Suppressor macrophage treated with lipopolysaccharide for 1 hour (primary cell): ENCODE measurements at regions not wholly inside any gene's neighbourhood (a gene's known extent, or its start where the extent isn't known, plus 50 kb on each side); places are given as distances from the start of the nearest gene placed in this dataset.
"Not testable (repeated sequence)": the region's sequence is repeated elsewhere in the genome, so short reads cannot be mapped to it uniquely, and the experiment has no call there.

Experiments used
- DNase-seq, 3 donors: peaks; one replicate each; pipeline ENCODE4 v3.0.0-alpha.2; 2020 to 2022

DNA sequence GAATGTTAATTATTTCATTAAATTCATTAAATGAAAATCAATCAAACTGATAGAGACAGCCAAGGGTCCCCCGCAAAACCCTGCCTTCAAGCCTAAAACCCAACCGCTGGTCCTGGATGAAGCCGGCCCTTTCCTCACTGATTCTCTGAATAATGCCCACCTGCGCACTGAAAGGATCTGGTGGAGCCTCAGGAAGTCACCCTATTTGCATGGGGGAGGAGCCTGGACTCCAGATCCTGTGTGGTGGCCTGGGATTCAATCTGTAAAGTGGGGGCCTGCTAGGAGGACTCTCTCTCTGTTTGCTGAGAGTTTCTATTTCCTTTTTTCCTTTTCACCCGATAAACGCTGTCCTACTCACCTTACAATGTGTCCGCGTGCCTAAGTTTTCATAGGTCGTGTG is 97.9 kb upstream of the ADAMTS3 start:
- no peak for DNase-seq

GRCh38 chr4:72665171-72665968 is 96.3 kb upstream of the ADAMTS3 start:
- peak in 2 of 3 donors; percentile 16 to 43 for DNase-seq

DNA sequence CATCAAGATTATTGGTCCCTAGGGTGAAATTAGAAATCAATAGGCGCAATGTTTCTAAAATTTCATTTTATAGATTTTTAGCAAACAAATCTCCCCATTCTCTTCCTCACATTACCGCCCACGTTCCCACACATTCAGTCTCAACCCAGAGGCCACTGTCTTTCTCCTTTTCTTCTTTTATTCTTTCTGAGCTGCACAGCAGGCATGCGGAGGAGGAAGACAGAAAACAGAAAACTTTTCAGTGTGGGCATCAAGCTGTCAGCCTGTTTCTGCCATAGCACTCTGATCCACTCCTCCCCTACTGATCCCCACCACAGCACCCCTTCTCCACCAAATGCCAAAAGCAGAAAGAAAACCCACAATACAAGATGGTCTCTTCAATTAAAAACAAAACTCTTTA is 94.8 kb upstream of the ADAMTS3 start:
- DNase-seq, result no peak

DNA sequence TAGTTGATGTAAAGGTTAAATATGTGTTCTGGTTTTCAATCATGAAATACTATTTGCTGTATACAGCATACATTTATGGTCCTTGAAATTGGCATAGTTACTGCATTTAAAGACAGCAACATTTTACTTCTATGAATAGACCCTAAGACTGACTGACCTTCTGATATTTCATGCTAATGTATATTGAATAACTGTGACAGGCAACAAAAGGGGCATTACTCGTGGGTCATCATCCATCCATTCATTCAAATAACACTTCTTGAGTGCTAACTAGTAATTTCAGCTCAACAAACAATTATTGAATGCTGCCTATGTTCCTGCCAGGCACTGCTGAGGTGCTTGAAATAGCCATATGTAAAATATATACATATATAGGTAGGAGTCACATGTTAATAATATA is 92.8 kb upstream of the ADAMTS3 start:
- no peak for DNase-seq

DNA sequence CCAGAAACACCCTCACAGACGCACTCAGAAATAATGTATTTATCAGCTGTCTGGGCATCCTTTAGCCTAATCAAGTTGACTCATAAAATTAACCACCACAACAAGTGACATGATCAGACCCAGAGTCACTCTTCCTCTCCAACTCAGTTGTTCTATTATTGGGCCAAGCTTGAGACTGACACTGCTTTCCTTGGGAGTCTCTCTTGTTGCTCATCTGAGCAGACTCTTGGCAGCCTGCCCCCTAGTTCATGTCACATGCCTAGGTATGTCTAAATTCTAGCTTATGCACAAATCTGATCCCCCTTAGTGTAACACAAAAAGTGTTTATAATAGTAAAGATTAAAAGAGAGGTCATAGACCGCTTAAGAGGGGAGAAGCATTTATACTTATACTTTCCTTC is 72.6 kb upstream of the ADAMTS3 start:
- DNase-seq, result no peak

- DNase-seq, result not testable (repeated sequence)
These were observed 67.8 kb upstream of the ADAMTS3 start for GRCh38 chr4:72636866-72637265.

DNA sequence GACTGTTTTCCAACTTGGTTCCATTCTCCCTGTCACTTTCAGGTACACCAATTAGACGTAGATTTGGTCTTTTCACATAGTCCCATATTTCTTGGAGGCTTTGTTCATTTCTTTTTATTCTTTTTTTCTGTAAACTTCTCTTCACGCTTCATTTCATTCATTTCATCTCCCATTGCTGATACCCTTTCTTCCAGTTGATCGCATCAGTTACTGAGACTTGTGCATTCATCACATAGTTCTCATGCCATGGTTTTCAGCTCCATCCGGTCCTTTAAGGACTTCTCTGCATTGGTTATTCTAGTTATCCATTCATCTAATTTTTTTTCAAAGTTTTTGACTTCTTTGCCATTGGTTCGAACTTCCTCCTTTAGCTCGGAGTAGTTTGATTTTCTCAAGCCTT is 66.9 kb upstream of the ADAMTS3 start:
- not testable (repeated sequence) for DNase-seq

GRCh38 chr4:72632253-72632652 is 63.2 kb upstream of the ADAMTS3 start:
- not testable (repeated sequence) for DNase-seq

- DNase-seq, result no peak
These were observed 62.3 kb upstream of the ADAMTS3 start for GRCh38 chr4:72631296-72631695.

GRCh38 chr4:72629540-72629939 is 60.5 kb upstream of the ADAMTS3 start:
- no peak for DNase-seq

- no peak for DNase-seq
These were observed 58.7 kb upstream of the ADAMTS3 start for GRCh38 chr4:72627723-72628122.
